BJ (cell line): ENCODE measurements at regions not wholly inside any gene's neighbourhood (a gene's known extent, or its start where the extent isn't known, plus 50 kb on each side); places are given as distances from the start of the nearest gene placed in this dataset.

Experiments used
- CTCF ChIA-PET: fragments of 350-600 bp; formaldehyde crosslinking; extraction: SDS; loops from one replicate; lab custom pipeline; 2021; ENCODE audit warnings: antibody characterized with exemption, inconsistent platforms; lab: Yijun Ruan, JAX
- POLR2A ChIA-PET: fragments of 300-600 bp; sonication (Branson Sonifier 250); formaldehyde crosslinking; extraction: SDS; loops from one replicate; lab custom pipeline; 2021; ENCODE audit warnings: antibody characterized with exemption; lab: Charles Lee
- DNase-seq: peaks from one replicate; pipeline ENCODE4 v3.0.0-alpha.2; 2011; ENCODE audit warnings: low read depth
- H3K27me3 ChIP-seq: 2 replicates; pipeline ENCODE4 v1.6.0; 2011; ENCODE audit warnings: low read length; ENCODE audit not compliant: control insufficient read depth, insufficient read depth
- H3K36me3 ChIP-seq: 2 replicates; pipeline ENCODE4 v1.5.1; 2011; ENCODE audit warnings: low read length; ENCODE audit not compliant: control insufficient read depth, insufficient read depth
- H3K4me3 ChIP-seq: 2 replicates; pipeline ENCODE4 v1.5.1; 2011; ENCODE audit warnings: low read depth, mild to moderate bottlenecking, control low read depth, low read length
- TF ChIP-seq, protein P1 (sequence below): IDR thresholded peaks from 2 replicates; pipeline ENCODE4 v1.5.1; 2011; ENCODE audit warnings: low read depth, mild to moderate bottlenecking, control low read depth, inconsistent platforms, low read length, moderate library complexity; ENCODE audit not compliant: insufficient read depth

DNA sequence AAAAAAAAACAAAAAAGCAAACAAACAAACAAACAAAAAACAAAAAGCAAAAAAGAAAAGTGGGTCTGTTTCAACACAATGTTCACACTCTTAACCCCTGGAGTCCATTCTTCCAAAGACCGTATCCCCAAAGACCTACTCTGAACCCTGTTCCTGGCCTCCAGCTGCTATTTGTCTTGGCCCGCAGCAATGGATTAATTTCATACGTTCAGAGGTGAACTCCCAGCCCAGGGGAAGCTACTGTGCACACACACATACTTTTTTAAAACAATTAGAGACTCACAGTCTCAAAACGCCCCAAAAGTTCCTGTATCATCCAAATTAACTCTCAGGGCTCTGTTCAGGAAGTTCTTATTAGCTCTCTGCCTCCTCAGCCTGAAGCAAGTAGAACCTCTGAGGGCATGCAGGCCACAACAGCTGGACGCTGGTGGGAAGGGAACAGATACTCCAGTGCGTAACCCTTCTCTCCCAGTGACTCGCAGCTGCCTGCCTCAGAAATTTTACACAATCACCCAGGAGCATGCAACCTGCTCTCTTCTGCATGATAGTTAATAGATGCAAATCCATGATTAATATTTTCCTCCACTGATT lies 395.4 kb downstream of the RRAGC start:
- POLR2A ChIA-PET: no interaction called here
- no peak for DNase-seq
- TF ChIP-seq, protein P1, sequence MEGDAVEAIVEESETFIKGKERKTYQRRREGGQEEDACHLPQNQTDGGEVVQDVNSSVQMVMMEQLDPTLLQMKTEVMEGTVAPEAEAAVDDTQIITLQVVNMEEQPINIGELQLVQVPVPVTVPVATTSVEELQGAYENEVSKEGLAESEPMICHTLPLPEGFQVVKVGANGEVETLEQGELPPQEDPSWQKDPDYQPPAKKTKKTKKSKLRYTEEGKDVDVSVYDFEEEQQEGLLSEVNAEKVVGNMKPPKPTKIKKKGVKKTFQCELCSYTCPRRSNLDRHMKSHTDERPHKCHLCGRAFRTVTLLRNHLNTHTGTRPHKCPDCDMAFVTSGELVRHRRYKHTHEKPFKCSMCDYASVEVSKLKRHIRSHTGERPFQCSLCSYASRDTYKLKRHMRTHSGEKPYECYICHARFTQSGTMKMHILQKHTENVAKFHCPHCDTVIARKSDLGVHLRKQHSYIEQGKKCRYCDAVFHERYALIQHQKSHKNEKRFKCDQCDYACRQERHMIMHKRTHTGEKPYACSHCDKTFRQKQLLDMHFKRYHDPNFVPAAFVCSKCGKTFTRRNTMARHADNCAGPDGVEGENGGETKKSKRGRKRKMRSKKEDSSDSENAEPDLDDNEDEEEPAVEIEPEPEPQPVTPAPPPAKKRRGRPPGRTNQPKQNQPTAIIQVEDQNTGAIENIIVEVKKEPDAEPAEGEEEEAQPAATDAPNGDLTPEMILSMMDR: no peak
- Histone ChIP-seq H3K27me3 (no peaks in the 10 kb centered on the region), H3K36me3 (no peaks in the 10 kb centered on the region), H3K4me3 (no peak overlapping the region)
- CTCF ChIA-PET: no interaction called here

DNA sequence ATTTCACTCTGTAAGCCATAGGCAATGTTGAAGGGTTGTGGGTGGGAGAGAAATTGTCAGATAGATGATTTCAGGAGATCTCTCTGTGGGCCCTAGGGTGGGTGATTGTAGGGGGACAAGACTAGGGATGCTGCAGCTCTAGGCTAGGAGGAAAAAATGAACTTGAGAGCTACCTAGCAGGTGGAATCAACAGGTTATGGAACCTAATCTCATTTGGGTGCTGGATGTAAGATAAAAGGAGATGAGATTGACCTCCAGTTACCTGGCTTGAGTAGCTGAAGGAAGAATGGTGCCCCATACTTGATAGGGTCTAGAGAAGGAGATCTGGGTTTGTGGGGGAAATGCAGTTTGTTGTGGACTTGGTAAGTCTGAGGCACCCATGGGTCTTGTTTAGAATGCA lies 396.5 kb downstream of the RRAGC start:
- Histone ChIP-seq H3K4me3 (no peak overlapping the region), H3K36me3 (no peaks in the 10 kb centered on the region), H3K27me3 (no peaks in the 10 kb centered on the region)
- CTCF ChIA-PET: no interaction called here
- TF ChIP-seq, protein P1: no peak
- POLR2A ChIA-PET: no interaction called here
- no peak for DNase-seq

DNA sequence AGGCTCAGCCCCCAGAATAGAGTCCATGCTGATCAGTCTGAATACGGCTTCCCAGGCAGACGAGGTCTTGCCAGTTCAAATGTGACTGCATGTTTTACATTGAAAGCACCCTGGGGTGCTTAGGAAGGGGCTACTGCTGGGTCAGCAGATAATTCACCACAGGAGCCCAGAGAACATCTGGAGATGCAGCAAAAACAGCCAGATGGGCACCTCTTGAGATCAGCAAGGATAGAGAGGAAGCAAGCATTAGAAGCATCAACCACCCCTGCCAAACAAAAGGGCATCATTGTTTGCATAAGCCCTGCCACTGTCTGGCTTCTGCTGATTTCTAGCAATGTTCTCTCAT lies 403.1 kb downstream of the RRAGC start:
- Histone ChIP-seq H3K27me3 (no peaks in the 10 kb centered on the region), H3K4me3 (no peak overlapping the region), H3K36me3 (no peaks in the 10 kb centered on the region)
- CTCF ChIA-PET: interaction anchor here (1.5 kb wide), 1 partner anchor 12 kb away, joined by 4 read pairs; no protein-coding TSS in a partner anchor
- POLR2A ChIA-PET: no interaction called here
- TF ChIP-seq, protein P1: no peak
- no peak for DNase-seq

DNA sequence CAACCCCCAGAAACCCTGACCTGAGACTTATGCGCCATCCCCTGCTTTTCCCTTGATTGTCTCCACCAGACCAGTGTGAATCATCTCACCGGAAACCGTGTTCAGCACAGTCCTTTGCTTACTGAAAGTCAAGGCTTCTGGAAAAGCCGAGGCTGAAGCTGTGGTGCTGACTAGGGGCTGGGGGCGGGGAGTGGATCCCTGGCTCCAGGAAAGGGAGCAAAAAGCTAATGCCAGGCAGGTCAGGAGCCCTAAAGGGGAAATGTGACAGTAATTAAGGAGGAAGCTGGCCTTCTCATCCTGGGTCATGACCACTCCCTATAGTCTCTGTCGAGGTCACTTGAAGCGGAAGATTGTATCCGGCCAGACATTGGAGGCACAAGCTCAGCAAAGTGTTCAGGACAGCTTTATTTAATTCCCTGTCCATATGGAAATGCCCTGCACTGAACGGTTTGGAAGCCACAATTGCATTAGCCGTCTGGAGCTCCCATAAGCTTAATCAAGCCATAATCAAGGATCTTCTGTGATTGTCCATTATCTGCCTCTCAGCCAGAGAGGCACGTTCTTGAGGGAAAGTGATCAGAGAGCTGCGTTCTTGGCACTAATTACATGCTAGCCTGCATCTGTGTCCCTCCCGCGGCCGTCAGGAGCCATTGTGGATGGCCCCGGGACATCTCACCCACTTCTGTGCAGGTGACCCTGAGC lies 403.6 kb downstream of the RRAGC start:
- no peak for DNase-seq
- H3K4me3 ChIP-seq: no peak overlapping the region
- TF ChIP-seq, protein P1: no peak
- H3K36me3 ChIP-seq: no peaks in the 10 kb centered on the region
- CTCF ChIA-PET: no interaction called here
- POLR2A ChIA-PET: no interaction called here
- no peaks in the 10 kb centered on the region for H3K27me3 ChIP-seq

DNA sequence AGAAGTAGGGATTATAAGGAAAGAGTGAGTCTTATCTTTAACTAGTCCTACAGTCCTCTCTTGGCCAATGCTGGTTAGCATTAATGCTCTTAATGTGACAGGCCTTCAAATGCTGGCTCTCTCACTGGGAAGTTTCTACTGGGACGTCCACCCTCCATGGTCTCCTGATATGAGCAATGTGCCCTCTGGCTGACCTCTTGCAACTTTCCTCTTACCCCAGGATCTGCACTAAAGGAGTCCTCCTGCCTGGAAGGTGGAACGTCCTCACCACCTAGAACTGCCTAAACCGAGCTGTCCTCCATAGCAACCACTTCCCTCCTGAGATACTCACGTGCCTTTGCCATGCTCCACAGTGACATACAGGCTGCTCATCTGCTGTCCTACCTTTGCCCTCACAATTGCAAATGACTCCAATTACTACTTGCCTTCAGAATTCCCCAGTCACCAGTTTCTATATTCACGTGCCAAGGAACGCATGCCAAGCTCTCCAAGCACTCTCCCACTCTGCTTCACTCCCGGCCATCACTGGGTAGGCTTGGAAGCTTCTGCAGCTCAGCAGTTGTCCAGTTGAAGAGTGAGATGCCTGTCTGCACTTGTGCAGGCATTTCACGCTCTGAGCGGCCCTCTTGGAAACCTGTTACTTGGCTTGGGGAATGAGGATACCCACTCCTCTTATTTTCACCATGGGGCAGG lies 404.7 kb downstream of the RRAGC start:
- ChIA-PET CTCF (no interaction called here), POLR2A (no interaction called here)
- no peaks in the 10 kb centered on the region for H3K36me3 ChIP-seq
- H3K27me3 ChIP-seq: no peaks in the 10 kb centered on the region
- DNase-seq: no peak
- TF ChIP-seq, protein P1: no peak
- H3K4me3 ChIP-seq: no peak overlapping the region
